Vagina (tissue), 2 donors: ENCODE measurements at regions not wholly inside any gene's neighbourhood (a gene's known extent, or its start where the extent isn't known, plus 50 kb on each side); places are given as distances from the start of the nearest gene placed in this dataset.

ENCODE experiments used
- CTCF ChIP-seq, 3 experiments: fragments of 450-650 bp in 2 of 3; fragments of 200-600 bp in 1 of 3; sonication (generic) in 1 of 3; IDR thresholded peaks; one replicate each; pipeline ENCODE4 v1.5.1; 2017 to 2019; ENCODE audit warnings: antibody characterized with exemption in 3 of 3, mild to moderate bottlenecking in 2 of 3, moderate library complexity in 2 of 3
- POLR2AphosphoS5 ChIP-seq, 2 donors: sonication (generic); formaldehyde crosslinking; IDR thresholded peaks; one replicate each; pipeline ENCODE4 v1.9.0; 2017; ENCODE audit warnings: antibody characterized with exemption in 2 of 2, mild to moderate bottlenecking in 2 of 2, low read depth in 1 of 2; ENCODE audit not compliant: insufficient read depth in 1 of 2

- TF ChIP-seq CTCF (IDR thresholded peaks at IDR 0.05) (no peak), POLR2AphosphoS5 (IDR thresholded peaks at IDR 0.05; ENCODE audit: insufficient read depth in 1 of 2, low read depth in 1 of 2) (no peak)
Observed at GRCh38 chr6:15839969-15840541, 177.2 kb upstream of the DTNBP1 start.
